ENCODE measurements at regions not wholly inside any gene's neighbourhood (a gene's known extent, or its start where the extent isn't known, plus 50 kb on each side); places are given as distances from the start of the nearest gene placed in this dataset.

DNA sequence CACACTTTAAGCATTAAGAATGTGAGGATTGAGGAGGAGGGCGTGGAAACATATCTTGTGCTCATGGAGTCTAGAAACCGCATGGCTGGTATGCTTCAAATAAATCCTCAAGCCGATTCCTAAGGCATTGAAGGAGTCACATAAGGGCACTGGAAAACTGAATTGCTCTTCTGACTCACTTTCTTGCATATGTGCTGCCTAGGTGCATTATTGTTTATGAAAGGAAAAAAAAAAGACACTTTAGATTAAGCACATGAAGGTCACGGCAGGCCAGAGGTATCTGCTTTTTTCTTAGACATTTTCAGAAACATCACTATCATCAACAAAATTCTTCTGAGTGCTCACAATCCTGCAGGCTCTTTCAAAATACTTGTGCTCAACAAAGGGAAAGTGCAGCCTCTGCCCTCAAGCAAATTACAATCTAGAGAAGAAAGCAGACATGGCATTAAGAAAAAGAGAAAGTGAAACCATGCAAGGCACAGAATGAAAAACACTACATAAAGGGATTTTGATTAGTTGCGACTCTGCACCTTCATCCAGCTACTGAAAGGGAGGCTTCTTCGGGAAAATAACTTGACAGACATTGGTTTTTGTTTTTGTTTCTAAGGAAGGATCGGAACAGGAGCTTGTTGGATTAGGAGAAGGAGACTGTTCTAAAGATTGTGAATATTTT, 2117.6 kb downstream of the MAT2B start:
- Mint-ChIP-seq H3K9me3 (peaks cover 5% of the 10 kb centered on the region), H3K4me3 (no peak overlapping the region), H3K36me3 (no peaks in the 10 kb centered on the region), H3K27ac (no peak overlapping the region), H3K27me3 (no peaks in the 10 kb centered on the region), H3K4me1 (peaks cover 3% of the 10 kb centered on the region)
- ATAC-seq (ENCODE audit: low read depth) (no peak), DNase-seq (no peak)
- POLR2A ChIA-PET = no interaction called here

DNA sequence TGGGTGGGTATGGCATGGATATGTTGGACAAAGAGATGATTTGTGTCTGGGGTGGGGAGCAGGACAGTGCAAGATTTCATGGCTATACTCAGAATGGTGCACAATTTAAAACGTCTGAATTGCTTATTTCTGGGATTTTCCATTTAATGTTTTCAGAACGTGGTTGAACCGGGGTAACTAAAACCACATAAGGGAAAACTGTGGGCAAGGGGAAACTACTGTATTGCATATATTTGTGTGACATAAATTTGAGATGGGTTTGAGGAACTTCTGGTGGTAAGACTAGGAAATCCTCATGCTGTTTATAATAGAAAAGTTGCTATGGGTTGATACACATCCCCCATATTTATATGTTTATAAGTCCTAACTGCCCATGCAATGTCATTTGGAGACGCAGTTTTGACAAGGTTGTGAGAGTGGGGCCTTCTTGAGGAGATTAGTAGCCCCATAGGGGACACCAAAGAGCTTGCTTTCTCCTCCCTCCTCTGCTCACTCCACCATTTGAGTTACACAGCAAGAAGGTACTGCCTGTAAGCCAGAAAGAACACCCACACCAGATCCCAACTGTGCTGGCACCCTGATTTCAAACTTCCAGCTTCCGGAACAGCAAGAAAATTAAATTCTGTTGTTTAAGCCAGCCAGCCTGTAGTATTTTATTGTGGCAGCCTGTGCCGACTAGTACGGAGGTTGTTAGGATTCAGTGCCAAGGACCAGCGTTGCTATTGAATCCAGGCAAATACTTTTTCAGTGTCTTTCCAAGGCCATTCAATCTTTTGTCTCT, 2118.9 kb downstream of the MAT2B start:
- peaks cover 5% of the 10 kb centered on the region for H3K9me3 Mint-ChIP-seq

GRCh38 chr5:165626161-165626560, 2120.7 kb downstream of the MAT2B start:
- Mint-ChIP-seq H3K27me3 (no peaks in the 10 kb centered on the region), H3K9me3 (peaks cover 4% of the 10 kb centered on the region), H3K4me1 (peaks cover 3% of the 10 kb centered on the region), H3K36me3 (no peaks in the 10 kb centered on the region), H3K4me3 (no peak overlapping the region), H3K27ac (no peak overlapping the region)
- DNase-seq = no peak
- POLR2A ChIA-PET = no interaction called here
- ATAC-seq (ENCODE audit: low read depth) = no peak

More for the DNA sequence above, 2118.9 kb downstream of the MAT2B start:
- Mint-ChIP-seq H3K4me1 (peaks cover 3% of the 10 kb centered on the region), H3K27me3 (no peaks in the 10 kb centered on the region), H3K36me3 (no peaks in the 10 kb centered on the region), H3K4me3 (no peak overlapping the region), H3K27ac (no peak overlapping the region)
- POLR2A ChIA-PET = no interaction called here
- DNase-seq (no peak), ATAC-seq (ENCODE audit: low read depth) (no peak)

GRCh38 chr5:165627548-165628170, 2122.2 kb downstream of the MAT2B start:
- Mint-ChIP-seq H3K9me3 (peaks cover 4% of the 10 kb centered on the region), H3K36me3 (no peaks in the 10 kb centered on the region), H3K27ac (no peak overlapping the region), H3K4me3 (no peak overlapping the region), H3K4me1 (peaks cover 3% of the 10 kb centered on the region), H3K27me3 (no peaks in the 10 kb centered on the region)
- POLR2A ChIA-PET = no interaction called here
- ATAC-seq (ENCODE audit: low read depth) (no peak), DNase-seq (no peak)

DNA sequence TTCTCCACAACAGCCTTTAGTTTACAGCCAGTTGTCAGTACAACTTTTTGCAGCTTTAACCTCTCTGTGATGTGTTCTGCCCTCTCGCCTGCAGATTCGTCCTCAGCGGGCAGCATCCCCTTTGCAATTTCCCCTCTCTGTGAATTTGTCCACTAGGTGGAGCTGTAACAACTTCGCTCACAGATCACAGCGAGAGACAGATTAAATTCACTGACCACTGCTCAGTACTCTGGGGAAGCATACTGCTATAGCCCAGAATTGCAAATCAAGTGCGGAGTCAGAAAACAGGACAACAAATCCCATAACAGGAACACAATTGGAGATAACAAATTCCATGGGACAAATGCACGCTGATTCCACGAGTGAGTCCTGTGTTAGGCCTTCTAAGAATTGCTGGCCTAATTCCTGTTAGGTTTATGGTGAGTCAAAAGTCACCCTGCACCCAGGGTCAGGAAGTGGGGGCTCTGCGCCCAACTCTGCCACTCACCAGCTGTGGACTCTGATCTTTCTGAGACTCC, 2124.9 kb downstream of the MAT2B start:
- Mint-ChIP-seq H3K36me3 (no peaks in the 10 kb centered on the region), H3K4me1 (no peaks in the 10 kb centered on the region), H3K27ac (no peak overlapping the region), H3K4me3 (no peak overlapping the region), H3K27me3 (no peaks in the 10 kb centered on the region), H3K9me3 (no peaks in the 10 kb centered on the region)
- DNase-seq (no peak), ATAC-seq (ENCODE audit: low read depth) (no peak)
- POLR2A ChIA-PET = no interaction called here

DNA sequence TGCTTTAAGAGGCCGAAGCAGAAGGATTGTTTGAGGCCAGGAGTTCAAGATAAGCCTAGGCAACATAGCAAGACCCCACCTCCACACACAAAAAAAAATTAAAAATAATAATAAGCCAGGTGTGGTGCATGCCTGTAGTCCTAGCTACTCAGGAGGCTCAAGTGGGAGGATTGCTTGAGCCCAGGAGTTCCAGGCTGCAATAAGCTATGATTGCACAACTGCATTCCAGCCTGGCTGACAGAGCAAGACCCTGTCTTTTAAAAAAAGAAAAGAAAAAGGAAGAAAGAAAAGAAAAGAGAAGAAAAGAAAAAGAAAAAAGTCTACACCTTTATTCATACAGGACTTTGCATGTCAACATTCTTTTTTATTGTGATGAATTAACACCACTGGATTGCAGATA, 2125.8 kb downstream of the MAT2B start:
- DNase-seq = no peak
- POLR2A ChIA-PET = no interaction called here
- Mint-ChIP-seq H3K36me3 (no peaks in the 10 kb centered on the region), H3K27ac (no peak overlapping the region), H3K4me1 (no peaks in the 10 kb centered on the region), H3K27me3 (no peaks in the 10 kb centered on the region), H3K4me3 (no peak overlapping the region), H3K9me3 (no peaks in the 10 kb centered on the region)
- no peak for ATAC-seq (ENCODE audit: low read depth)

GRCh38 chr5:165642366-165642765, 2136.9 kb downstream of the MAT2B start:
- POLR2A ChIA-PET = no interaction called here

DNA sequence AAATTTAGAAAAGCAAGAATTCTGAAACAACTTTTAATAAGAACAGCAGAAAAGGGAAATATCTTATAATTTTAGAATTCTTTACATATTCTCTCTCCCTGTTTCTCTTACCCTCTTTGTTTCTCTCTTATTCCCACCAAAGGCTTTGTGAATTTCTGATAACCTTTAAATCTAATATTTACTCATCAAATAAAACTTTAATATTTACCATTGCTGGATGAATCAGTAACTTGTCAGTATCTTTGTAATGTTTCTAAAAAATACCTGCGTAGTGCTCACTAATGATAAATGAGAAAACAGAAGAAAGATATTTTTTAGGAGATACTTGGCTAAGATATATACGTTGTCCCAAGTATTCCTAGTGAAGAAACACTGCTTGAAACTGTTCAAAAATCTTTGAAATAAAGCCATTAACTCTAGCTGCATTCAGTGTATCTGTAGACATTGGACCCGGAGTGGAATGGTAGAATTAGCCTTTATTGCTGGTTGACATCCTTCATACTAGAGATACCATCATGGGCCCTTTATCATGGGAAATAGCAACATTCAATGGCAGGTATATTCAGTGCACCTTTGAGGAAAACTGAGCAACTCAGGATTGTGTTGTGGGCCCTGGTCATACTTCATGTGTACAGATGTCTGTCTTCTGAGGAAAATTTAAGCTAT, 2160.4 kb downstream of the MAT2B start:
- H3K36me3 Mint-ChIP-seq = no peaks in the 10 kb centered on the region
- H3K27me3 Mint-ChIP-seq = no peaks in the 10 kb centered on the region
- H3K4me3 Mint-ChIP-seq = no peak overlapping the region
- peaks cover under 1% of the 10 kb centered on the region for H3K9me3 Mint-ChIP-seq
- DNase-seq (no peak), ATAC-seq (ENCODE audit: low read depth) (no peak)
- no peaks in the 10 kb centered on the region for H3K4me1 Mint-ChIP-seq
- POLR2A ChIA-PET = no interaction called here
- no peak overlapping the region for H3K27ac Mint-ChIP-seq

More at GRCh38 chr5:165642366-165642765, 2136.9 kb downstream of the MAT2B start:
- H3K4me1 Mint-ChIP-seq = no peaks in the 10 kb centered on the region
- H3K36me3 Mint-ChIP-seq = no peaks in the 10 kb centered on the region
- DNase-seq = no peak
- no peaks in the 10 kb centered on the region for H3K27me3 Mint-ChIP-seq
- peaks cover 7% of the 10 kb centered on the region for H3K9me3 Mint-ChIP-seq
- H3K27ac Mint-ChIP-seq = no peak overlapping the region
- no peak overlapping the region for H3K4me3 Mint-ChIP-seq
- ATAC-seq (ENCODE audit: low read depth) = no peak

DNA sequence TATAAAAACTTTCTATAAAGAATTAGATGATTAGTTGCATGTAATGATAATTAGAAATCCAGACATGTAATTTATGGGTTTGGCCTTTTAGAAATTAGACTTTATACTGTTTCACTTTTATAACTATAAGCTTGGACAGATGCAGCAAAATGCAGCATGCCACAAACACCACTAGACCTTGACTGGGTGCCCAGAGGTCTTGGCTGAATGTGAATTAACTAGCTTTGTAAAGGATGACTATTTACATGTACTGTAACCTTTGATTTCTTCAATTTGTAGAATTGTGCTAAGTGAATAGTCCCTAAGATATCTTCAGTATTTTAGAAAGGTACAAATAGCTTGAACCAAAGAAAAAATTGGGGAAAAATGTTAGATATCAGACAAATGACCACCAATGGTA, 2168.1 kb downstream of the MAT2B start:
- POLR2A ChIA-PET = no interaction called here
- Mint-ChIP-seq H3K27me3 (no peaks in the 10 kb centered on the region), H3K27ac (no peak overlapping the region), H3K4me3 (no peak overlapping the region), H3K4me1 (no peaks in the 10 kb centered on the region), H3K36me3 (no peaks in the 10 kb centered on the region), H3K9me3 (peaks cover 10% of the 10 kb centered on the region)
- no peak for DNase-seq
- no peak for ATAC-seq (ENCODE audit: low read depth)

DNA sequence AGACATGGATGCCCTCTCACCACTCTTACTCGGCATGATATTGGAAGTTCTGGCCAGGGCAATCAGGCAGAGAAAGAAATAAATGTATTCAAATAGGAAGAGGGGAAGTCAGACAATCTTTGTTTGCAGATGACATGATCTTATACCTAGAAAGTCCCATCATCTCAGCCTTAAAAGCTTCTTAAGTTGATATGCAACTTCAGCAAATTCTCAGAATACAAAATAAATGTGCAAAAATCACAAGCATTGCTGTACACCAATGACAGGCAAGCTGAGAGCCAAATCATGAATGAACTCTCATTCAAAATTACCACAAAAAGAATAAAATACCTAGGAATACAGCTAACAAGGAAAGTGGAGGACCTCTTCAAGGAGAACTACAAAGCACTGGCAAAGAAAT, 2190.4 kb downstream of the MAT2B start:
- H3K4me3 Mint-ChIP-seq = no peak overlapping the region
- no peak overlapping the region for H3K27ac Mint-ChIP-seq
- peaks cover 6% of the 10 kb centered on the region for H3K9me3 Mint-ChIP-seq
- ATAC-seq (ENCODE audit: low read depth) (no peak), DNase-seq (no peak)
- H3K4me1 Mint-ChIP-seq = no peaks in the 10 kb centered on the region
- no peaks in the 10 kb centered on the region for H3K36me3 Mint-ChIP-seq
- no peaks in the 10 kb centered on the region for H3K27me3 Mint-ChIP-seq
- POLR2A ChIA-PET = no interaction called here

DNA sequence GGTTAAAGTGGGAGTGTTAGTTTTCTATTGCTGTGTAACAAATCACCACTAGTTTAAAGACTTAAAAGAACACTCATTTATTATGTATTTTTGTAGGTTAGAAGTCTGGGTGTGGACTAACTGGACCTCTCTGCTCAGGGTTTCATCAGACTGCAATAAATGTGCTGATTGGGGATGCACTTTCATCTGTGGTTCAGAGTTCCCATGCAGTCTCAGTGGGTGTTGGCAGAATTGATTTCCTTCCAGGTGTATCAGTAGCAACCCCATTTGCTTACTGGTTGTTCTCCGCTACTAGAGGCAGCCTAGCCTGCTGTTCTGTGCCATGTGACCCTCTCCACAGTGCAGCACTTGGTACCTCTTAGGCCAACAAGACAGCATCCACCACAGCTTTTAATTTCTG, 2200.5 kb downstream of the MAT2B start:
- H3K9me3 Mint-ChIP-seq = no peaks in the 10 kb centered on the region
- no peak overlapping the region for H3K4me3 Mint-ChIP-seq
- ATAC-seq (ENCODE audit: low read depth) (no peak), DNase-seq (no peak)
- no peaks in the 10 kb centered on the region for H3K36me3 Mint-ChIP-seq
- H3K27me3 Mint-ChIP-seq = no peaks in the 10 kb centered on the region
- H3K4me1 Mint-ChIP-seq = no peaks in the 10 kb centered on the region
- POLR2A ChIA-PET = no interaction called here
- no peak overlapping the region for H3K27ac Mint-ChIP-seq

DNA sequence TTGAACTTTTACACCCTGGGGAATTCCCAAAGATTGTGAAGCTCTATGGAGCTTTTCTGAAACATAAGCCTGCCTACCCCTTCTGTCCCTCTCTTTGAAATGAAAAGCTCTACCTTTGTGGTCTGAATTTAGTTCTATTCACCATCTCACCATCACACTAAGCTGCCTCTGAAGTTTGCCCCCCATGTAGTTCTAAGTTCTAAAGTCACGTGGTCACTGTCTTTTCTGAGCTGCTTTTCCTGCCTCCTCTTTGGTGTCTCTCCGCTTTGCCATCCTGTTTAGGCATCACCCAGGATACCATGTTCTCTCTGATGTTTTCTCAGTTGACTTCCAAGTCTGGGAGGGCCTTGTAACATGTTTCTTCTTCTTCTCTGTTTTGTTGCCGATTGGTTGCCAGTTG, 2206.6 kb downstream of the MAT2B start:
- Mint-ChIP-seq H3K4me1 (no peaks in the 10 kb centered on the region), H3K27me3 (no peaks in the 10 kb centered on the region), H3K9me3 (peaks cover 2% of the 10 kb centered on the region), H3K36me3 (no peaks in the 10 kb centered on the region), H3K4me3 (no peak overlapping the region), H3K27ac (no peak overlapping the region)
- DNase-seq (no peak), ATAC-seq (ENCODE audit: low read depth) (no peak)
- POLR2A ChIA-PET = no interaction called here

- POLR2A ChIA-PET = no interaction called here
- H3K36me3 Mint-ChIP-seq = no peaks in the 10 kb centered on the region
These were observed 2209.2 kb downstream of the MAT2B start for GRCh38 chr5:165714598-165714997.

More at GRCh38 chr5:165714598-165714997, 2209.2 kb downstream of the MAT2B start:
- H3K9me3 Mint-ChIP-seq = peaks cover 3% of the 10 kb centered on the region
- H3K4me3 Mint-ChIP-seq = no peak overlapping the region
- no peak overlapping the region for H3K27ac Mint-ChIP-seq
- no peaks in the 10 kb centered on the region for H3K27me3 Mint-ChIP-seq
- H3K4me1 Mint-ChIP-seq = no peaks in the 10 kb centered on the region
- DNase-seq (no peak), ATAC-seq (ENCODE audit: low read depth) (no peak)

Measured in activated naive CD8-positive, alpha-beta T cell treated with anti-CD3 and anti-CD28 coated beads, Interleukin-2, amount 10 ng/mL, durations not matched to agents 7 days and 5 days (primary cell).